ENCODE measurements at regions not wholly inside any gene's neighbourhood (a gene's known extent, or its start where the extent isn't known, plus 50 kb on each side); places are given as distances from the start of the nearest gene placed in this dataset.

DNA sequence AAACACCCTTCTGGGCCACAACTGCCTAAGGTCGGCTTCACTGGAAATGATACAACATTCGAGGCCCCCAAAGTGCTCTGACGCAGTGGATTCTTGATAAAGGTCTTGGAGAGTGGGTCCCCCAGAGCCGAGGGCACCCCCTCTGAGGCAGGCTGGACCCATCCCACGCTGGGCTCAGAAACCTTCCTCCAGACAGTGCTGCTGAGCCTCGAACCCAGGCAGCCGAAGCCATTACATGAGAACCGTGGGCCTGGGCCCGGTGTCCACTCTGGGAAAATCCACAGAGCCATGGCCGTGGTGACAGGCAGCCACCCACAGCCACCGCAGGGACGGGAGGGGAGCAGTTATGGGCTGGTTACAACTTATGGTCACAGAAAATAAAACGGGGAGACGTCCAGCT, 81.4 kb upstream of the ID2 start:
- Histone ChIP-seq H4K20me1 (ENCODE audit: insufficient read depth) (no peaks in the 10 kb centered on the region), H3K9ac (ENCODE audit: low read length) (no peak overlapping the region), H3K27ac (ENCODE audit: low read depth, low read length) (no peak overlapping the region), H3K4me3 (replicated peaks in 1 of 2; ENCODE audit: low read depth in 1 of 2, low read length in 2 of 2) (no peak overlapping the region), H2AFZ (ENCODE audit: low read depth, low read length, poor library complexity, severe bottlenecking) (no peak overlapping the region), H3K79me2 (ENCODE audit: insufficient read depth, low read length) (no peaks in the 10 kb centered on the region), H3K4me1 (ENCODE audit: control insufficient read depth in 1 of 2, insufficient read depth in 2 of 2, low read length in 2 of 2) (peaks cover 7 to 30% of the 10 kb centered on the region in 2 experiments), H3K9me2 (ENCODE audit: insufficient read depth) (0 out of 2 replicates have a peak, but pooled peaks cover 3% of the 10 kb centered on the region), H3K9me3 (ENCODE audit: control insufficient read depth in 1 of 2, insufficient read depth in 1 of 2, low read depth in 1 of 2, low read length in 2 of 2) (no peaks in the 10 kb centered on the region), H3K36me3 (ENCODE audit: control insufficient read depth in 1 of 2, insufficient read depth in 2 of 2, low read length in 2 of 2) (no peaks in the 10 kb centered on the region), H3K4me2 (ENCODE audit: low read length) (no peak overlapping the region), H3K27me3 (ENCODE audit: insufficient read depth, low read length) (no peaks in the 10 kb centered on the region)
- RAD21 ChIA-PET (ENCODE audit: low non-redundant PET in 1 of 2, low total read pairs in 2 of 2, uncharacterized antibody in 2 of 2, unreplicated experiment in 2 of 2) = no interaction called here
- CTCF ChIA-PET = no interaction called here
- POLR2A ChIA-PET = no interaction called here
- intact Hi-C loops (cut with micrococcal nuclease) = no loop called here
- ATAC-seq (no peak), DNase-seq (ENCODE audit: low read depth, low spot score) (no peak)
- BruUV-seq (replicated peaks) = no TSS peak
- TF ChIP-seq, protein P1, sequence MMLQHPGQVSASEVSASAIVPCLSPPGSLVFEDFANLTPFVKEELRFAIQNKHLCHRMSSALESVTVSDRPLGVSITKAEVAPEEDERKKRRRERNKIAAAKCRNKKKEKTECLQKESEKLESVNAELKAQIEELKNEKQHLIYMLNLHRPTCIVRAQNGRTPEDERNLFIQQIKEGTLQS (IDR thresholded peaks at IDR 0.05) = no peak
- no peak for TF ChIP-seq YY1 (IDR thresholded peaks at IDR 0.05; ENCODE audit: extremely low read depth, insufficient replicate concordance, low read depth, low read length)
- TF ChIP-seq FOSL1 (IDR thresholded peaks at IDR 0.05; ENCODE audit: low read depth) = no peak
- TF ChIP-seq ZFX (IDR thresholded peaks at IDR 0.05) = no peak
- TF ChIP-seq EZH2 (IDR thresholded peaks at IDR 0.05) = no peak
- no peak for TF ChIP-seq CEBPB (IDR thresholded peaks at IDR 0.05; ENCODE audit: low read depth)
- no peak for TF ChIP-seq REST (IDR thresholded peaks at IDR 0.05; ENCODE audit: low read depth)
- no peak for TF ChIP-seq TCF7L2 (IDR thresholded peaks at IDR 0.05; ENCODE audit: borderline replicate concordance, extremely low read depth, insufficient read depth, insufficient read length)
- TF ChIP-seq SRF (IDR thresholded peaks at IDR 0.05; ENCODE audit: low read depth) = no peak
- TF ChIP-seq CBX3 (IDR thresholded peaks at IDR 0.05; ENCODE audit: low read depth) = no peak
- TF ChIP-seq, protein P2, sequence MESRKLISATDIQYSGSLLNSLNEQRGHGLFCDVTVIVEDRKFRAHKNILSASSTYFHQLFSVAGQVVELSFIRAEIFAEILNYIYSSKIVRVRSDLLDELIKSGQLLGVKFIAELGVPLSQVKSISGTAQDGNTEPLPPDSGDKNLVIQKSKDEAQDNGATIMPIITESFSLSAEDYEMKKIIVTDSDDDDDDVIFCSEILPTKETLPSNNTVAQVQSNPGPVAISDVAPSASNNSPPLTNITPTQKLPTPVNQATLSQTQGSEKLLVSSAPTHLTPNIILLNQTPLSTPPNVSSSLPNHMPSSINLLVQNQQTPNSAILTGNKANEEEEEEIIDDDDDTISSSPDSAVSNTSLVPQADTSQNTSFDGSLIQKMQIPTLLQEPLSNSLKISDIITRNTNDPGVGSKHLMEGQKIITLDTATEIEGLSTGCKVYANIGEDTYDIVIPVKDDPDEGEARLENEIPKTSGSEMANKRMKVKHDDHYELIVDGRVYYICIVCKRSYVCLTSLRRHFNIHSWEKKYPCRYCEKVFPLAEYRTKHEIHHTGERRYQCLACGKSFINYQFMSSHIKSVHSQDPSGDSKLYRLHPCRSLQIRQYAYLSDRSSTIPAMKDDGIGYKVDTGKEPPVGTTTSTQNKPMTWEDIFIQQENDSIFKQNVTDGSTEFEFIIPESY (IDR thresholded peaks at IDR 0.05; ENCODE audit: extremely low read depth, insufficient replicate concordance, low read length) = no peak
- TF ChIP-seq POLR2A (IDR thresholded peaks at IDR 0.05; ENCODE audit: borderline replicate concordance, extremely low read depth, insufficient read depth, insufficient read length) = no peak
- no peak for TF ChIP-seq ELF1 (IDR thresholded peaks at IDR 0.05; ENCODE audit: borderline replicate concordance, low read depth)
